GM12874 (cell line): ENCODE measurements at regions not wholly inside any gene's neighbourhood (a gene's known extent, or its start where the extent isn't known, plus 50 kb on each side); places are given as distances from the start of the nearest gene placed in this dataset.

Experiments used
- CTCF ChIP-seq: IDR thresholded peaks from 2 replicates; pipeline ENCODE4 v1.5.1; 2011; ENCODE audit warnings: low read depth, mild to moderate bottlenecking, control low read depth, low read length, moderate library complexity; ENCODE audit not compliant: insufficient read depth

- no peak for TF ChIP-seq CTCF
Observed at GRCh38 chr7:153640586-153640985, 411.6 kb upstream of the DPP6 start.

- no peak for TF ChIP-seq CTCF
Observed at GRCh38 chr7:153641199-153641598, 411.0 kb upstream of the DPP6 start.

- TF ChIP-seq CTCF, result no peak
Observed at GRCh38 chr7:153642989-153643388, 409.2 kb upstream of the DPP6 start.

- no peak for TF ChIP-seq CTCF
Observed at GRCh38 chr7:153657182-153657800, 394.9 kb upstream of the DPP6 start.

GRCh38 chr7:153675131-153675530 lies 377.1 kb upstream of the DPP6 start:
- TF ChIP-seq CTCF, result no peak

GRCh38 chr7:153682628-153683027 lies 369.6 kb upstream of the DPP6 start:
- no peak for TF ChIP-seq CTCF

- no peak for TF ChIP-seq CTCF
Observed at GRCh38 chr7:153696242-153696641, 356.0 kb upstream of the DPP6 start.

- TF ChIP-seq CTCF, result no peak
Observed at GRCh38 chr7:153698046-153698445, 354.2 kb upstream of the DPP6 start.
